Right lobe of liver (tissue), 4 donors: ENCODE measurements at regions not wholly inside any gene's neighbourhood (a gene's known extent, or its start where the extent isn't known, plus 50 kb on each side); places are given as distances from the start of the nearest gene placed in this dataset.

ENCODE experiments used
- CTCF ChIP-seq, 4 donors: fragments of 200-600 bp in 3 of 4; fragments of 450-650 bp in 1 of 4; IDR thresholded peaks; one replicate each; pipeline versions ENCODE4 v1.5.1 to v1.8.0; 2016 to 2022; ENCODE audit warnings: antibody characterized with exemption in 4 of 4, mild to moderate bottlenecking in 2 of 4
- POLR2A ChIP-seq: fragments of 450-650 bp; IDR thresholded peaks from one replicate; pipeline ENCODE4 v1.6.1; 2017; ENCODE audit warnings: antibody characterized with exemption, mild to moderate bottlenecking
- donor health status: DM: no; HTN: no; CAD: no.
- donor health status: DM: no; HTN: no; CAD: no.
- donor health status: DM: no; HTN: yes; CAD: no.

GRCh38 chr22:47245786-47246185 lies 483.3 kb downstream of the TBC1D22A start:
- TF ChIP-seq POLR2A (no peak), CTCF (IDR thresholded peaks at IDR 0.05) (no peak)
